Stimulated activated CD8-positive, alpha-beta memory T cell treated with anti-CD3 and anti-CD28 coated beads, Interleukin-4, amount 100 ng/mL, for 48 hours (primary cell): ENCODE measurements at regions not wholly inside any gene's neighbourhood (a gene's known extent, or its start where the extent isn't known, plus 50 kb on each side); places are given as distances from the start of the nearest gene placed in this dataset.
"Not testable (repeated sequence)": the region's sequence is repeated elsewhere in the genome, so short reads cannot be mapped to it uniquely, and the experiment has no call there.

Experiments
- DNase-seq: peaks from one replicate; pipeline ENCODE4 v3.0.0-alpha.2; 2020

GRCh38 chr7:73918926-73919693, 58.2 kb downstream of the TMEM270 start:
- DNase-seq = no peak

- no peak for DNase-seq
Observed at GRCh38 chr7:73919694-73920375, 58.9 kb downstream of the TMEM270 start.

DNA sequence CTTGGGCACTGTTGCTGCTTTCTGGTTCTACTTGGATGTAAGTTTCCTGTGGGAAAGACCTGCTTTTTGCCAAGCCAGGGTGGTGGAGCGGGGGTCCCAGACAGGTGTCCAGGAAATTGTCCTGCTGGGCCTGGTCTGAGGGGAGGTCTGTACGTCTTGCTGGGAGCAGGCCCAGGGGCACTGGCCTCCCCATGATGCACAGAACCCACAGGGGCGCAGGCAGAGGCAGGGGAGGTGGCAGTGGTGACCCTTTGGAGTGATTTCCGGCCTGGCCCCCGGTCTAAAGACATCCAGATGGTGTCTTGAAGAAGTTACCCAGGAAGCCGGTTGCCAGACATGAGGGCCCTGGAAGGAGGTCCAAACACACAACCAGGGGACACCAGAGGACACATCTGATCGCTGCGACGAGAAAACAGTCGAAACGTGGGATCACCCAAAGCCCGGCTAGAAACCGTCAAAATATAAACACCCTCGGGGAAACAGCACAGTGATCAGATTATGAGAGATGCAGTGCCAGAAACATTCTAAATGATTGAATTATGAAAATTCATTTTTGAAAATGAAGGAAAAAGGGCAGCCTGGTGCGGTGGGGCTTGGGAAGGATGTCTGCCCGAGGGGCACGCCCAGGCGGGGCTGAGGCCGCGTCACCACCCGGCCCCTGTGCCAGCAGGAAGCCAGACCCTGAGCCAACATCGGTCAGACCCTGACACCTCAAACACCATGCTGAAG, 59.6 kb downstream of the TMEM270 start:
- no peak for DNase-seq

- no peak for DNase-seq
Observed at GRCh38 chr7:73921623-73922528, 60.9 kb downstream of the TMEM270 start.

- DNase-seq = not testable (repeated sequence)
Observed at GRCh38 chr7:73928644-73929043, 67.7 kb downstream of the TMEM270 start.

- no peak for DNase-seq
Observed at GRCh38 chr7:73931502-73931901, 70.5 kb downstream of the TMEM270 start.

- DNase-seq = no peak
Observed at GRCh38 chr7:73932364-73932763, 71.4 kb downstream of the TMEM270 start.

DNA sequence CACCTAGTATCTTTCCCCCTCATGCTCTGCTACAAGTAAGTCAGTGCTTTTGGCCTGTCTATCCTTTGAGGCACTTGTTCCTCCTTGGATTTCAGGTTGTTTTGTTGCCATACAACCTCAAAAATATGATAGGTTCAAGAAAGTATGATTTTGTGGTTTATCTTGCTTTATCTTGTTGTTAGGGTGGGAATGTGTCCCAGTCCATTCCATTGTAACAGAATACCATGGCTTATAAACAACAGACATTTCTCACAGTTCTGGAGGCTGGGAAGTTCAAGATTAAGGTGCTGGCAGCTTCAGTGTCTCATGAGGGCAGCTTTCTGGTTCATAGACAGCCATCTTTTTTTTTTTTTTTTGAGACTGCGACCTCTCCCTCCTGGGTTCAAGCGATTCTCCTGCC, 72.1 kb downstream of the TMEM270 start:
- no peak for DNase-seq

DNA sequence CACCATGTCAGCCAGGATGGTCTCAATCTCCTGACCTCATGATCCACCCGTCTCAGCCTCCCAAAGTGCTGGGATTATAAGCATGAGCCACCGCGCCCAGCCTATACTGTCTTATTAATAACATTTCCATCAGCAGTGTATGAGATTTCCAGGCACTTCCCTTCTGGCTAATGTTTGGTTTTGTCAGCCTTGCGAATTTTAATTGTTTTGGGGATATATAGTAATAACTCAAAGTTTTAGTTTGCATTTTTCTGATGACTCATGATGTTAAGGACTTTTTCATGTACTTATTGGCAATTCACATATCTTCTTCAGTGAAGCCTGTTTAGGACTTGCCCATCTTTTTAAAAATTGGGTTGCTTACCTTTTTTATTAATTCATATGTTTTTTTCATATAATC, 76.0 kb downstream of the TMEM270 start:
- DNase-seq = no peak

DNA sequence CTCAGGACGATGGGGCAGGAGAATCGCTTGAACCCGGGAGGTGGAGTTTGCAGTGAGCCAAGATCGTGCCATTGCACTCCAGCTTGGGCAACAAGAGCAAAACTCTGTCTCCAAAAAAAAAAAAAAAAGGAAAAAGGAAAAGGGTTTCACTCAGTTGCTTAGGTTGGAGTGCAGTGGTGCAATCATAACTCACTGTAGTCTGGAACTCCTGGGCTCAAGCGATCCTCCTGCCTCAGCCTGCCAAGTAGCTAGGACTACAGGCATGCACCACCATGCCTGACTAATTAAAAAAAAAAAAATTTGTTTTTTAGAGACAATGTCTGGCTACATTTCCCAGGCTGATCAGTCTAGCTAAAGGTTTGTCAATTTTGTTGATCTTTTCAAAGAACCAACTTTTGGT, 76.7 kb downstream of the TMEM270 start:
- not testable (repeated sequence) for DNase-seq

- DNase-seq = no peak
Observed at GRCh38 chr7:73939528-73939927, 78.6 kb downstream of the TMEM270 start.

DNA sequence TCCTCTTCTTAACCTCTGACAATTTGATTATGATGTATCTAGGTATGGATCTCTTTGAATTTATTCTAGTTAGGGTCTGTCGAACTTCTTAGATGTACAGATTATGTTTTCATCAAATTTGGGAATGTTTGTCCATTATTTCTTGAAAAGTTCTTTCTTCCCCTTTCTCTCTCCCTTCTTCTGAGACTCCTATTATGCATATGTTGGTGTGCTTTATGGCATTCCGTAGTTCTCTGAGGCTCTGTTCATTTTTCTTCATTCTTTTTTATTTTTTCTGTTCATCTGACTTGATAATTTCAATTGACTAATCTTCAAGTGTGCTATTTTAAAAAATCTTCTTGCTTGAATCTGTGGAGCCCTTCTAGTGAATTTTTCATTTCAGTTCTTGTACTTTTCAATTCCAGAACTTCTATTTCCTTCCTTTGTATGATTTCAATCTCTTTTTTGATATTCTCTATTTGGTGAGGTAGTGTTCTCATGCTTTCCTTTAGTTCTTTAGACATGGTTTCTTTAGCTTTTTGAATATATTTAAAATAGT, 79.8 kb downstream of the TMEM270 start:
- DNase-seq = no peak

- no peak for DNase-seq
Observed at GRCh38 chr7:73941836-73942551, 81.0 kb downstream of the TMEM270 start.

- no peak for DNase-seq
Observed at GRCh38 chr7:73945022-73945421, 83.0 kb upstream of the ELN start.

- no peak for DNase-seq
Observed at GRCh38 chr7:73948287-73948686, 79.7 kb upstream of the ELN start.

- no peak for DNase-seq
Observed at GRCh38 chr7:73952266-73952665, 75.7 kb upstream of the ELN start.

DNA sequence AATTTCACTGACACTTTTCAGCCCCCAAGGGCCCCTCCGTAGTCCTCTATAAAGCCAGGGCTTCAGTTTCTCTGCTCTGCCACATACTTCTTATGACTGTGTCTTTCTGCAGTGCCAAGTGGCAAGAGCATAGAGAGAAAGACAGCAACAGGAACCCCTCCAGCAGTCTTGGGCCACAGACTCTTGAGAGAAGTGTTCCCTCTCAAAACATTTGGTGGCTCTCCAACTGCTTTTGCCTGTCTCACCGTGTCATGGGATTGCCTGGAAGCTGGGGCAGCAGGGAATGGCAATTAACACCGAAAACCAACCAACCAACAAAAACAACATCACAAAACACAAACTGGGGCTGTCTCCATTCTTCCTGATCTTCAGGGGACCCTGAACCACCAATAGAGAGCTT, 73.8 kb upstream of the ELN start:
- no peak for DNase-seq

- no peak for DNase-seq
Observed at GRCh38 chr7:73954861-73955260, 73.1 kb upstream of the ELN start.

- no peak for DNase-seq
Observed at GRCh38 chr7:73960548-73960947, 67.4 kb upstream of the ELN start.

- not testable (repeated sequence) for DNase-seq
Observed at GRCh38 chr7:73961991-73962390, 66.0 kb upstream of the ELN start.

DNA sequence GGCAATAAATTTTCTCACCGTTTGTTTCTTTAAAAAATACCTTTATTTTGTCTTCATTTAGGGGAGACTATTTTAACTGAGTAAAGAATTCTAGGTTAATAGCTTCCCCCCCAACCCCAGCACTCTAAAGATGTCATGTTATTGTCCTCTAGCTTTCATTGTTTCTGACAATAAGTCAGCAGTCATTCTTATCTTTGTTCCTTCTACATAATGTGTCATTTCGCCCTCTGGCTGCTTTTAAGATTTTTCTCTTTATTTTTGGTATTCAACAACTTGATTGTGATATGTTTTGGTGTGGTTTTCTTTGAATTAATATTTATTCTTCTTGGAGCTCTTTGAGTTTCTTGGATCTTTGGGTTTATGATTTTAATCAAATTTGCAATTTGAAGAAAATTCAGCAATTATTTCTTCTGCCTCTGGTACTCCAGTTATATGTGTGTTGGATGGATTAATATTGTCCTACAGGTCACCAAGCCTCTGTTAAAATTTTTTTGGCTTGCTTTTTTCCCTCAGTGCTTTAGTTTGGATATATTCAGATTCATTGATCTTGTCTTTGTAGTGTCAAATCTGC, 64.6 kb upstream of the ELN start:
- no peak for DNase-seq
